Stomach (tissue), 8 donors: ENCODE measurements at regions not wholly inside any gene's neighbourhood (a gene's known extent, or its start where the extent isn't known, plus 50 kb on each side); places are given as distances from the start of the nearest gene placed in this dataset.

Experiments
- DNase-seq, 2 donors: peaks; one replicate each; pipeline versions ENCODE4 v3.0.0 to v3.0.0-alpha.2; 2013 to 2019
- H3K27ac ChIP-seq, 5 donors: fragments of 200-600 bp in 4 of 5; sonication (generic) in 4 of 5; one replicate each; pipeline ENCODE4 v1.5.1; 2013 to 2019; ENCODE audit warnings: mild to moderate bottlenecking in 1 of 5, moderate library complexity in 1 of 5
- H3K27me3 ChIP-seq, 3 donors: fragments of 200-600 bp; sonication (generic); one replicate each; pipeline ENCODE4 v1.5.1; 2017 to 2019; ENCODE audit warnings: mixed run types in 1 of 3
- H3K36me3 ChIP-seq, 4 donors: fragments of 200-600 bp; sonication (generic); 1 replicate in 3 of 4; 2 replicates in 1 of 4; pipeline ENCODE4 v1.5.1; 2016 to 2019
- H3K4me1 ChIP-seq, 4 donors: fragments of 200-600 bp; sonication (generic); one replicate each; pipeline ENCODE4 v1.5.1; 2016 to 2019
- H3K4me3 ChIP-seq, 4 donors: fragments of 200-600 bp; sonication (generic) in 3 of 4; one replicate each; pipeline ENCODE4 v1.5.1; 2016 to 2019; ENCODE audit warnings: mild to moderate bottlenecking in 1 of 4
- H3K9me3 ChIP-seq, 4 donors: fragments of 200-600 bp; sonication (generic); one replicate each; pipeline ENCODE4 v1.5.1; 2016 to 2019
- CTCF ChIP-seq, 7 experiments: fragments of 450-650 bp in 4 of 7; fragments of 200-600 bp in 3 of 7; sonication (generic) in 3 of 7; IDR thresholded peaks; one replicate each; pipeline ENCODE4 v1.5.1; 2016 to 2019; ENCODE audit warnings: antibody characterized with exemption in 7 of 7, control low read depth in 2 of 7, mild to moderate bottlenecking in 1 of 7
- EP300 ChIP-seq: sonication (generic); formaldehyde crosslinking; IDR thresholded peaks from one replicate; pipeline ENCODE4 v1.6.1; 2017; ENCODE audit warnings: antibody characterized with exemption
- POLR2A ChIP-seq, 4 donors: fragments of 450-650 bp; IDR thresholded peaks; one replicate each; pipeline ENCODE4 v1.6.1; 2016; ENCODE audit warnings: antibody characterized with exemption in 4 of 4, control low read depth in 2 of 4, mild to moderate bottlenecking in 1 of 4, moderate library complexity in 1 of 4
- POLR2AphosphoS5 ChIP-seq, 3 donors: sonication (generic); formaldehyde crosslinking; IDR thresholded peaks; one replicate each; pipeline ENCODE4 v1.6.1; 2016; ENCODE audit warnings: antibody characterized with exemption in 3 of 3
- WGBS, 5 donors: extraction: QIAGEN DNeasy Blood & Tissue Kit in 3 of 5; methylation state at CpG; one replicate each; pipeline versions ENCODE4 v1.1.5 to v1.1.7; 2013 to 2018; 5-methylcytosine and 5-hydroxymethylcytosine counted together
- intact Hi-C: fragments of 100-400 bp; cut with DNase I; formaldehyde crosslinking; loops from one replicate; pipeline ENCODE4 v1.15.1; 2023; ENCODE audit warnings: low total_unique reads
- donor health status: healthy with polysubstance abuse.
- donor health status: Bipolar disorder and iron deficiency.
- donor health status: healthy.

DNA sequence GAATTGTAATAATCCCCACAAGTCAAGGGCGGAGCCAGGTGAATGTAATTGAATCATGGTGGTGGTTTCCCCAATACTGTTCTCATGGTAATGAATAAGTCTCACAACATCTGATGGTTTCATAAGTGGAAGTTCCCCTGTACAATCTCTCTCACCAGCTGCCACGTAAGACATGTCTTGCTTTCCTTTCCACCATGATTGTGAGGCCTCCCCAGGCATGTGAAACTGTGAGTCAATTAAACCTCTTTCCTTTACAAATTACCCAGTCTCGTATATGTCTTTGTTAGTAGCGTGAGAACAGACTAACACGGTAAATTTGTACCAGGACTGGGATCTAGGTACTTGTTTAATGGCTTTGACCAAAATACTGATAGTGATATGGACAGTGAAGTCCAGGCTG is 744.3 kb upstream of the REG3G start:
- 80 to 94% (median 86%) methylated on average over 5 of the region's 5 CpGs for WGBS, 5 donors
- no peak for TF ChIP-seq POLR2A (IDR thresholded peaks at IDR 0.05)
- TF ChIP-seq CTCF (IDR thresholded peaks at IDR 0.05) = no peak
- TF ChIP-seq POLR2AphosphoS5 (IDR thresholded peaks at IDR 0.05) = no peak
- no peak for TF ChIP-seq EP300
- intact Hi-C loops = no loop called here

DNA sequence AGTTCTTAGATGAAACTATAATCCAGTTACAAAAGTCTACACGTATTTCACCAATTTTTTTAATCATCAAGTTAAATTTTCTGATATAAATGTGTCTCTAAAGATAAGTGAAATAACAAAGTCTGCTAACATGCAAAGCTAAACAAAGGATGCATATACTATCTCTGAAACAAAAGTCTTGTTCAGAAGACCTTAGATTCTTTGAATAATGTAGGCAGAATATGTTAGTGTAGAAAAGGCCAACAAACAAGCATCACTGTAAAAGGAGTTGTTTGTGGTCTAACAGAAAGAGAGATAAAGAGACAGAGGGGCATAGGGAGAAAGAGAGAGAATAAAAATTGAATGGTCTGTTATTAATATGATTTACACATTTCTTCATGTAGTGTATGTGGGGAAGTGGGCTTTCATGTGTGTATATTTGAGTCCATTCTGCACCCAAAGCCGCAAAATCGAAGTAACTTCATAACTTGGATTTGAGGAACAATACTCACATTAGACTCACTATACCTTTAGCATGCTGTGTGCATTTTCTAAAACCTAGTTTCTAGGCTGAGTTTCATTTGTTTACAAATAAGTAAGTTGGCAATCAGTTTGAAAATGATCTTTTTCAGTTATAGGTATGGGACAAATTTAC is 734.8 kb upstream of the REG3G start:
- 80 to 85% (median 82%) methylated on average over 3 of the region's 3 CpGs for WGBS, 5 donors
- Histone ChIP-seq H3K36me3 (no peaks in the 10 kb centered on the region), H3K4me1 (no peaks in the 10 kb centered on the region), H3K27me3 (no peaks in the 10 kb centered on the region), H3K27ac (no peak overlapping the region), H3K4me3 (no peak overlapping the region), H3K9me3 (peaks cover 0 to 4% (median 0%) of the 10 kb centered on the region in 4 donors)
- no peak for DNase-seq
- intact Hi-C loops = no loop called here
- no peak for TF ChIP-seq POLR2A (IDR thresholded peaks at IDR 0.05)
- TF ChIP-seq POLR2AphosphoS5 (IDR thresholded peaks at IDR 0.05) = no peak
- TF ChIP-seq CTCF (IDR thresholded peaks at IDR 0.05) = no peak

More for the DNA sequence above, 744.3 kb upstream of the REG3G start:
- Histone ChIP-seq H3K27ac (no peak overlapping the region), H3K9me3 (peaks cover 0 to 17% (median 3%) of the 10 kb centered on the region in 4 donors), H3K4me1 (no peaks in the 10 kb centered on the region), H3K27me3 (no peaks in the 10 kb centered on the region), H3K4me3 (no peak overlapping the region), H3K36me3 (no peaks in the 10 kb centered on the region)
- no peak for DNase-seq

GRCh38 chr2:78293768-78294167 is 731.7 kb upstream of the REG3G start:
- Histone ChIP-seq H3K4me3 (no peak overlapping the region), H3K27me3 (no peaks in the 10 kb centered on the region), H3K4me1 (no peaks in the 10 kb centered on the region), H3K27ac (no peak overlapping the region), H3K36me3 (no peaks in the 10 kb centered on the region), H3K9me3 (peaks cover 0 to 2% (median 0%) of the 10 kb centered on the region in 4 donors)
- intact Hi-C loops = no loop called here
- 43 to 97% (median 79%) methylated on average over 1 of the region's 1 CpG for WGBS, 5 donors
- TF ChIP-seq EP300 = no peak
- no peak for TF ChIP-seq POLR2AphosphoS5 (IDR thresholded peaks at IDR 0.05)
- no peak for TF ChIP-seq POLR2A (IDR thresholded peaks at IDR 0.05)
- no peak for TF ChIP-seq CTCF (IDR thresholded peaks at IDR 0.05)
- DNase-seq = no peak

DNA sequence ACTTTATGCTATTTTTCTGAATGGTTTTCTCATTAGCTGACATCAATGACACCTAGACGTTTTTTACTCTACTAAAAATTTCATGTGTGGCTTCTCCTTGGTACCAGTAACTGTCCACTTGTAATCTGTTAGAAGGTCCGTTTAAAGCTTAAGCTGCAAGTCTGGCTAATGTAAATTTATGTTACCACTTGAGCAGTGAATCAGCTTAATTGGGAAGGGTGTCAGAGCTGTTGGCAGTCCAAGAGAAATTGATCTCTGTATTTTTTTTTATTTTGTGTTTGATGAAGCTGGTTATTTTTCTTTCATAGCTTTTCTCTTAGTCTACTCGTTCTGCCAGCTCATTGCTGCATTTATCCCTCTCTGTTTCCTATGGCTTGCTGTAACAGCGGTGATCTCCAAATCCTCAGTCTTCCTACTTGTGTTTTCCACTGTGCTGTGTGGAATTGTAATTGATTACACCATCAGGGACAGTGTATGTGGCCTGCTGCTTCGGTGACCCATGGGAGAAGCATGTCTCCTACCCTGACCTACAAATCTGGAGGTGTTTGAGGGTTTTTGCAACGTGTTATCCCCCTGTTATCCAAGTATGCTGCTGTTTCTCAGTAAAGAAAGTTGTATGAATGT is 724.2 kb upstream of the REG3G start:
- no peak overlapping the region for H3K4me3 ChIP-seq
- H3K27me3 ChIP-seq = no peaks in the 10 kb centered on the region
- 44 to 47% (median 45%) methylated on average over 6 of the region's 6 CpGs for WGBS, 5 donors
- DNase-seq = no peak
- intact Hi-C loops = no loop called here
- H3K9me3 ChIP-seq = no peaks in the 10 kb centered on the region
- H3K36me3 ChIP-seq = no peaks in the 10 kb centered on the region
- no peaks in the 10 kb centered on the region for H3K4me1 ChIP-seq
- TF ChIP-seq POLR2AphosphoS5 (IDR thresholded peaks at IDR 0.05) (no peak), POLR2A (IDR thresholded peaks at IDR 0.05) (no peak), EP300 (no peak), CTCF (IDR thresholded peaks at IDR 0.05) (no peak)
- no peak overlapping the region for H3K27ac ChIP-seq
